Neuronal stem cell (in vitro differentiated cells): ENCODE measurements at regions not wholly inside any gene's neighbourhood (a gene's known extent, or its start where the extent isn't known, plus 50 kb on each side); places are given as distances from the start of the nearest gene placed in this dataset.

Source experiments
- DNase-seq: peaks from one replicate; pipeline ENCODE4 v3.0.0-alpha.2; 2013; ENCODE audit warnings: low spot score
- H2AFZ ChIP-seq: one replicate; pipeline ENCODE4 v1.6.1; 2013; ENCODE audit warnings: mild to moderate bottlenecking, low read length, inconsistent platforms
- H2AK5ac ChIP-seq: 2 replicates; pipeline ENCODE4 v1.6.1; 2013; ENCODE audit warnings: low read depth, mild to moderate bottlenecking, inconsistent platforms, low read length, moderate library complexity, mixed read lengths
- H2BK120ac ChIP-seq: 2 replicates; pipeline ENCODE4 v1.6.1; 2013; ENCODE audit warnings: low read depth, mild to moderate bottlenecking, inconsistent platforms, low read length, moderate library complexity, mixed read lengths
- H2BK12ac ChIP-seq: one replicate; pipeline ENCODE4 v1.6.1; 2013; ENCODE audit warnings: low read length, inconsistent platforms
- H2BK15ac ChIP-seq: 2 replicates; pipeline ENCODE4 v1.6.1; 2013; ENCODE audit warnings: mild to moderate bottlenecking, low read length, inconsistent platforms, mixed read lengths
- H2BK5ac ChIP-seq: one replicate; pipeline ENCODE4 v1.6.1; 2013; ENCODE audit warnings: inconsistent platforms, mild to moderate bottlenecking, low read length, moderate library complexity
- H3K14ac ChIP-seq: one replicate; pipeline ENCODE4 v1.6.1; 2013; ENCODE audit warnings: low read length, inconsistent platforms
- H3K18ac ChIP-seq: 2 replicates; pipeline ENCODE4 v1.6.1; 2013; ENCODE audit warnings: low read length, inconsistent platforms
- H3K23ac ChIP-seq: 2 replicates; pipeline ENCODE4 v1.6.1; 2013; ENCODE audit warnings: low read depth, mild to moderate bottlenecking, mixed read lengths, low read length, inconsistent platforms; ENCODE audit not compliant: poor library complexity
- H3K27ac ChIP-seq: replicated peaks from 3 replicates; pipeline ENCODE4 v1.5.1; 2013; ENCODE audit warnings: low read length, inconsistent platforms
- H3K27me3 ChIP-seq, 3 experiments: 2 replicates each; pipeline ENCODE4 v1.6.1; 2013; ENCODE audit warnings: low read length in 3 of 3, mild to moderate bottlenecking in 2 of 3, inconsistent platforms in 1 of 3, low read depth in 1 of 3, mixed read lengths in 1 of 3, moderate library complexity in 1 of 3; ENCODE audit not compliant: control insufficient read depth in 3 of 3, insufficient read depth in 3 of 3
- H3K36me3 ChIP-seq, 2 donors: replicated peaks in 1 of 2; 2 replicates each; pipeline ENCODE4 v1.6.1; 2013; ENCODE audit warnings: low read length in 2 of 2; ENCODE audit not compliant: control insufficient read depth in 2 of 2, insufficient read depth in 2 of 2
- H3K4ac ChIP-seq: 2 replicates; pipeline ENCODE4 v1.6.1; 2013; ENCODE audit warnings: inconsistent platforms, mild to moderate bottlenecking, low read length, moderate library complexity
- H3K4me1 ChIP-seq, 2 donors: 1 replicate in 1 of 2; 2 replicates in 1 of 2; pipeline ENCODE4 v1.6.1; 2013; ENCODE audit warnings: low read length in 2 of 2, low read depth in 1 of 2; ENCODE audit not compliant: control insufficient read depth in 2 of 2, insufficient read depth in 1 of 2
- H3K4me2 ChIP-seq: one replicate; pipeline ENCODE4 v1.6.1; 2013; ENCODE audit warnings: mild to moderate bottlenecking, low read length, inconsistent platforms; ENCODE audit not compliant: insufficient read depth, poor library complexity, severe bottlenecking
- H3K4me3 ChIP-seq, 2 donors: 2 replicates each; pipeline ENCODE4 v1.5.1; 2013; ENCODE audit warnings: low read length in 2 of 2, mild to moderate bottlenecking in 2 of 2, inconsistent platforms in 1 of 2, moderate library complexity in 1 of 2
- H3K79me1 ChIP-seq: one replicate; pipeline ENCODE4 v1.6.1; 2013; ENCODE audit warnings: low read depth, mild to moderate bottlenecking, inconsistent platforms, low read length, moderate library complexity
- H3K9ac ChIP-seq: one replicate; pipeline ENCODE4 v1.6.1; 2013; ENCODE audit warnings: mild to moderate bottlenecking, low read depth, low read length, inconsistent platforms; ENCODE audit not compliant: poor library complexity
- H3K9me3 ChIP-seq, 2 donors: replicated peaks in 1 of 2; 2 replicates each; pipeline versions ENCODE3 to v1.6.1; 2013; ENCODE audit warnings: low read length in 2 of 2, mild to moderate bottlenecking in 2 of 2, inconsistent platforms in 1 of 2, low read depth in 1 of 2, mixed read lengths in 1 of 2, moderate library complexity in 1 of 2; ENCODE audit not compliant: control insufficient read depth in 2 of 2, insufficient read depth in 1 of 2
- H4K8ac ChIP-seq: one replicate; pipeline ENCODE4 v1.6.1; 2013; ENCODE audit warnings: low read depth, mild to moderate bottlenecking, inconsistent platforms, low read length, moderate library complexity
- H4K91ac ChIP-seq: one replicate; pipeline ENCODE4 v1.6.1; 2013; ENCODE audit warnings: low read length, low read depth, mild to moderate bottlenecking, inconsistent platforms; ENCODE audit not compliant: poor library complexity
- WGBS, 2 donors: extraction: QIAGEN DNeasy Blood & Tissue Kit; methylation state at CpG; one replicate each; pipeline ENCODE4 v1.1.7; 2013; ENCODE audit warnings: missing lambda C conversion rate in 2 of 2, mixed read lengths in 1 of 2; ENCODE audit not compliant: insufficient read length in 2 of 2, insufficient replicate concordance in 1 of 2; ENCODE audit errors: extremely low coverage in 2 of 2; 5-methylcytosine and 5-hydroxymethylcytosine counted together

DNA sequence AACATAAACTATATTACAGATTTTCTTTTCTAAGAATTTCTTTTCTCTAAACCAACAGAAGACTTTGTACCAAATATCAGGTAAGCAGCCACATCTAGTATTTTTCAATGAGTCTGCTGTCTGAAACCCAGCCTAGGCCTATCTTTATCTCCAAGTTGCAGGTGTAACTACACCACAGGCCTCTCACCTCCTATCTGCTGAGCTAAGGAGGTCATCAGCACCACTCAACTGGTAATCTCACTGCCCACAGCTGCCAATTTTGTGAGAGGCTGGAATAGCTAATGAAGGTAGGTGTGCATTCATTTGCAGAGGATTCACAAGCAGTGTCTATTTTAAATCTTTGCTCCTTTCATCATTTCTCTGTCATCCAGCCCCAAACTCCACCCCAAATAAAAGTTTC, 584.8 kb downstream of the HDGFL1 start:
- Histone ChIP-seq H3K14ac (no peak overlapping the region), H2AFZ (no peak overlapping the region), H2BK15ac (no peak overlapping the region), H2AK5ac (no peak overlapping the region), H4K8ac (no peak overlapping the region), H3K18ac (no peak overlapping the region), H3K4me2 (no peak overlapping the region), H2BK12ac (no peak overlapping the region), H3K27ac (no peak overlapping the region), H3K4me3 (no peak overlapping the region), H3K23ac (no peak overlapping the region), H3K27me3 (no peaks in the 10 kb centered on the region), H3K9ac (no peak overlapping the region), H3K4me1 (no peaks in the 10 kb centered on the region), H3K79me1 (no peaks in the 10 kb centered on the region), H3K36me3 (no peaks in the 10 kb centered on the region), H2BK5ac (no peak overlapping the region), H3K4ac (no peak overlapping the region), H2BK120ac (no peak overlapping the region), H3K9me3 (no peaks in the 10 kb centered on the region), H4K91ac (no peak overlapping the region)
- DNase-seq = no peak

DNA sequence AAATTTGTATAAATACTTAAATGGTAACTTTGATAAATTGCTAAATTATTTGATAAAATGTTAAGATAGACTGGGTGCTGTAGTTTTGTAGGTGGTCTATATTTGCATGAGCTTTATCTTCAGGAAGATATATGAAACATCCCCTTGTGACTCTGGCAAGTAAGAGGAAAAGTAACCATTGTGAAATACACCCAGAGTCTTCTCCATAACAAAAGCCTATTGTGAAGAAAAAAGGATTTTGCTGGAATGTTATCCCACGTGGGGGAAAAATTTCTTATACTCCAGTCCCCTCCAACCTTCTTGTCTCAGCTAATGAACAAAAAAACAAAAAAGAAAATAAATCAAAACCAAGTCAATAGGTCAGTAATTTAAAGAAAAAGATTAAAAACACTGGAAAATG, 600.7 kb downstream of the HDGFL1 start:
- Histone ChIP-seq H3K14ac (no peak overlapping the region), H3K27ac (no peak overlapping the region)
- no CpG with 5 or more reads among the region's 1 CpG for WGBS, 2 donors

DNA sequence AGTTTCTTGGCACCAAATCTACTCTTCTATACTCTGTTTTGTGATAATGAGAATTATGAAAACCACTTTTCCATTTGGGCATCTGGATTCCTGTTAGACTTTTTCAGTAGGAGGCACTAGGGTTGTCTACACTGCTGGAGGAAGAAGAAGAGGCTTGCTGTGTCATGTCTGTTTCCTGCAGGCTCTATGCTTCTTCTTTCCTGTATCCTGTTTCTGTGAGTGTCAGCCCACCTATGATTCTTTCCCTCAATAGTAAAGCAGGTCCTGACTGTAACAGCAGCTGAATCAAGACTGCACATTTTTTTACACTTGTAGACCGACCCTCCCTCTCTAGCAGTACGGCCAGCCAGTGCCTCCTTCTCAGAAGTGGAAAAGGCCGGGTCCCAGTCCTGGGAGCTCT, 603.9 kb downstream of the HDGFL1 start:
- DNase-seq = no peak
- H3K4me3 ChIP-seq = no peak overlapping the region
- no peak overlapping the region for H3K9ac ChIP-seq
- no peak overlapping the region for H3K4ac ChIP-seq
- no peak overlapping the region for H2BK120ac ChIP-seq
- no CpG with 5 or more reads among the region's 3 CpGs for WGBS, 2 donors
- H2BK5ac ChIP-seq = no peak overlapping the region
- H3K27me3 ChIP-seq = no peaks in the 10 kb centered on the region
- no peaks in the 10 kb centered on the region for H3K4me1 ChIP-seq
- H3K18ac ChIP-seq = no peak overlapping the region
- H3K4me2 ChIP-seq = no peak overlapping the region
- H2AK5ac ChIP-seq = no peak overlapping the region
- H3K14ac ChIP-seq = no peak overlapping the region
- H3K36me3 ChIP-seq = no peaks in the 10 kb centered on the region
- H2AFZ ChIP-seq = peak overlapping the region; percentile 66
- H3K9me3 ChIP-seq = peaks cover 4 to 9% of the 10 kb centered on the region in 2 donors
- H4K8ac ChIP-seq = no peak overlapping the region
- H2BK12ac ChIP-seq = no peak overlapping the region
- H4K91ac ChIP-seq = no peak overlapping the region
- no peaks in the 10 kb centered on the region for H3K79me1 ChIP-seq
- no peak overlapping the region for H2BK15ac ChIP-seq
- no peak overlapping the region for H3K23ac ChIP-seq
- no peak overlapping the region for H3K27ac ChIP-seq

More for the DNA sequence above, 600.7 kb downstream of the HDGFL1 start:
- no peaks in the 10 kb centered on the region for H3K4me1 ChIP-seq
- H2BK5ac ChIP-seq = no peak overlapping the region
- H4K8ac ChIP-seq = no peak overlapping the region
- H2AFZ ChIP-seq = peak overlapping the region; percentile 43
- no peak overlapping the region for H2AK5ac ChIP-seq
- no peak overlapping the region for H3K18ac ChIP-seq
- no peak overlapping the region for H3K4ac ChIP-seq
- no peak overlapping the region for H2BK120ac ChIP-seq
- H3K4me2 ChIP-seq = no peak overlapping the region
- H3K4me3 ChIP-seq = no peak overlapping the region
- no peak overlapping the region for H3K9ac ChIP-seq
- no peaks in the 10 kb centered on the region for H3K36me3 ChIP-seq
- no peak overlapping the region for H3K23ac ChIP-seq
- H4K91ac ChIP-seq = no peak overlapping the region
- DNase-seq = no peak
- no peaks in the 10 kb centered on the region for H3K27me3 ChIP-seq
- peaks cover 3 to 9% of the 10 kb centered on the region in 2 donors for H3K9me3 ChIP-seq
- H2BK15ac ChIP-seq = no peak overlapping the region
- H3K79me1 ChIP-seq = no peaks in the 10 kb centered on the region
- no peak overlapping the region for H2BK12ac ChIP-seq

DNA sequence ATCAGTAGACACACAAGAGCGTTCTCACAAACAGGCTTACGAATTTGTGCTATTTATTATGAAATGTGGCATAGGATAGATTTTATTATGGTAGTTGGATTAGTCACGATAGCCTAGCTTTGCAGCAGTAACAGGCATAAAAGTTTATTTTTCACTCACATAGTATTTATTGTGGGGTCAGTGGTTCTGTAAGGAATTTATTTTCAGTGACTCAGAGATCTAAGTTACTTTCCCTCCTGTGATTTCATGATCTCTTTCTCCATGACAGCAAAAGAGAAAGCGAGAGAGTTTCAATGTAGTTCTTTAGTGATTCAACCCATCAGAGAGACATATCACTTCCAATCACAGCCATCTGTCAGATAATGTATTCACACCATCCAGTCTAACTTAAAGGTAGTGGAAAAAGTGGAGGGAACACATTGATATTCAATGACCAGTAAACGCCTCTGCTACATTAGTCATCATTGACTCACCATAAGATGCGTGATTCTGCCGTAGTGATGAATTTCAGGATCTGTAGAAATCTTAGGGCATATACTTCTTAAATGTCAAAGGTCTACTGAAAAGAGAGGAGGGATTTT, 605.5 kb downstream of the HDGFL1 start:
- H3K27me3 ChIP-seq = no peaks in the 10 kb centered on the region
- no peaks in the 10 kb centered on the region for H3K4me1 ChIP-seq
- no peak overlapping the region for H3K4ac ChIP-seq
- H3K4me3 ChIP-seq = no peak overlapping the region
- no peak overlapping the region for H3K14ac ChIP-seq
- H4K8ac ChIP-seq = no peak overlapping the region
- no peak overlapping the region for H4K91ac ChIP-seq
- H3K9ac ChIP-seq = no peak overlapping the region
- H3K4me2 ChIP-seq = no peak overlapping the region
- no peak overlapping the region for H3K18ac ChIP-seq
- H2BK120ac ChIP-seq = no peak overlapping the region
- H2BK15ac ChIP-seq = no peak overlapping the region
- H3K79me1 ChIP-seq = no peaks in the 10 kb centered on the region
- no CpG with 5 or more reads among the region's 7 CpGs for WGBS, 2 donors
- no peak overlapping the region for H2AFZ ChIP-seq
- no peak overlapping the region for H2BK5ac ChIP-seq
- no peak overlapping the region for H3K23ac ChIP-seq
- H3K9me3 ChIP-seq = peaks cover 3 to 4% of the 10 kb centered on the region in 2 donors
- no peaks in the 10 kb centered on the region for H3K36me3 ChIP-seq
- H3K27ac ChIP-seq = no peak overlapping the region
- no peak overlapping the region for H2BK12ac ChIP-seq
- no peak overlapping the region for H2AK5ac ChIP-seq
- no peak for DNase-seq
